SK-N-SH (cell line): ENCODE measurements at regions not wholly inside any gene's neighbourhood (a gene's known extent, or its start where the extent isn't known, plus 50 kb on each side); places are given as distances from the start of the nearest gene placed in this dataset.

ENCODE experiments used
- JUND ChIP-seq: IDR thresholded peaks from 2 replicates; pipeline ENCODE4 v1.4.0; 2012
- NFIC ChIP-seq: IDR thresholded peaks from 2 replicates; pipeline ENCODE4 v1.4.0; 2012; ENCODE audit warnings: borderline replicate concordance
- POLR2AphosphoS5 ChIP-seq: IDR thresholded peaks from 2 replicates; pipeline ENCODE4 v1.6.1; 2012; ENCODE audit warnings: low read depth, low read length
- TF ChIP-seq, protein P1 (sequence below): fragments of 200-600 bp; sonication (generic); IDR thresholded peaks from 2 replicates; pipeline ENCODE4 v1.6.1; 2017; ENCODE audit warnings: antibody characterized with exemption, mild to moderate bottlenecking, moderate library complexity

DNA sequence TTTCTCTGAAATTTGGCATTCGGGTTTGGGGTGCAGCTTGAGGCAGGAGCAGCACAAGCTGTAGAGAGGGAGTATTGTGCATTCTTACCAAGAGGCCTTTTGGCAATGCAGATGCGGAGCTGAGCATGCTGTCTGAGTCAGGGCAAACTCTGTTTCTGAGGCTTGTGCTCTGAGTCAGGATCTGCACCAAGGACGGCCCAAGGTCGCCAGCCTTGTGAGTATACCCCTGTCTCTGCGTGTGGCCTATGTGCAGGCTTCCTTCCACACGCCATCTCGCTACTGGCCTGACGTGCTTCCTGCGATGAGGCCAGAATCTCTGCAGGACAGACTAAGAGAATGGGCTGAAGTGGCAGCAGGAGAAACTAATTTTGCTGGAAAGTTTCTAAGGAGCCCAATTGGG lies 83.8 kb upstream of the ROPN1 start:
- TF ChIP-seq JUND (no peak), POLR2AphosphoS5 (no peak), NFIC (no peak)
- TF ChIP-seq, protein P1, sequence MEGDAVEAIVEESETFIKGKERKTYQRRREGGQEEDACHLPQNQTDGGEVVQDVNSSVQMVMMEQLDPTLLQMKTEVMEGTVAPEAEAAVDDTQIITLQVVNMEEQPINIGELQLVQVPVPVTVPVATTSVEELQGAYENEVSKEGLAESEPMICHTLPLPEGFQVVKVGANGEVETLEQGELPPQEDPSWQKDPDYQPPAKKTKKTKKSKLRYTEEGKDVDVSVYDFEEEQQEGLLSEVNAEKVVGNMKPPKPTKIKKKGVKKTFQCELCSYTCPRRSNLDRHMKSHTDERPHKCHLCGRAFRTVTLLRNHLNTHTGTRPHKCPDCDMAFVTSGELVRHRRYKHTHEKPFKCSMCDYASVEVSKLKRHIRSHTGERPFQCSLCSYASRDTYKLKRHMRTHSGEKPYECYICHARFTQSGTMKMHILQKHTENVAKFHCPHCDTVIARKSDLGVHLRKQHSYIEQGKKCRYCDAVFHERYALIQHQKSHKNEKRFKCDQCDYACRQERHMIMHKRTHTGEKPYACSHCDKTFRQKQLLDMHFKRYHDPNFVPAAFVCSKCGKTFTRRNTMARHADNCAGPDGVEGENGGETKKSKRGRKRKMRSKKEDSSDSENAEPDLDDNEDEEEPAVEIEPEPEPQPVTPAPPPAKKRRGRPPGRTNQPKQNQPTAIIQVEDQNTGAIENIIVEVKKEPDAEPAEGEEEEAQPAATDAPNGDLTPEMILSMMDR, result no peak
